ENCODE measurements at regions not wholly inside any gene's neighbourhood (a gene's known extent, or its start where the extent isn't known, plus 50 kb on each side); places are given as distances from the start of the nearest gene placed in this dataset.

GRCh38 chr13:29959086-29959485, 108.7 kb upstream of the UBL3 start:
- TF ChIP-seq CTCF (IDR thresholded peaks at IDR 0.05; ENCODE audit: borderline replicate concordance, extremely low read depth, low read length, poor library complexity, severe bottlenecking) (no peak), EZH2 (IDR thresholded peaks at IDR 0.05; ENCODE audit: borderline replicate concordance, low read depth, low read length, severe bottlenecking) (no peak)
